PC-3 (cell line): ENCODE measurements at regions not wholly inside any gene's neighbourhood (a gene's known extent, or its start where the extent isn't known, plus 50 kb on each side); places are given as distances from the start of the nearest gene placed in this dataset.

ENCODE experiments used
- ATAC-seq: fragments of 200-7000 bp; cut with Tn5 transposase; 2 replicates; pipeline ENCODE4 v1.9.1; 2020; ENCODE audit warnings: mild to moderate bottlenecking, moderate library complexity
- BruUV-seq: library from RNA; stranded (reverse); fragments of 400-500 nt; replicated peaks from 2 replicates; lab custom pipeline; 2021; lab: Mats Ljungman, UMichigan
- CTCF ChIA-PET: fragments of 300-600 bp; sonication (Branson Sonifier 250); formaldehyde crosslinking; loops from one replicate; lab custom pipeline; 2022; ENCODE audit warnings: antibody characterized with exemption; lab: Charles Lee
- POLR2A ChIA-PET: fragments of 300-600 bp; sonication (Branson Sonifier 250); formaldehyde crosslinking; loops from one replicate; lab custom pipeline; 2022; ENCODE audit warnings: antibody characterized with exemption; ENCODE audit not compliant: unreplicated experiment; lab: Charles Lee
- DNase-seq: peaks from one replicate; pipeline ENCODE4 v3.0.0-alpha.2; 2015
- H2AFZ ChIP-seq: fragments of 300-600 bp; sonication (generic); 2 replicates; pipeline ENCODE4 v1.6.0; 2016; ENCODE audit warnings: antibody characterized with exemption, low read length
- H3F3A ChIP-seq: fragments of 300-600 bp; sonication (generic); one replicate; pipeline ENCODE4 v1.6.0; 2017; ENCODE audit warnings: antibody characterized with exemption, low read length, control low read depth, mild to moderate bottlenecking; ENCODE audit not compliant: unreplicated experiment
- H3K27ac ChIP-seq: fragments of 300-600 bp; sonication (generic); 2 replicates; pipeline ENCODE4 v1.5.1; 2016; ENCODE audit warnings: mild to moderate bottlenecking, low read length
- H3K27me3 ChIP-seq: fragments of 300-600 bp; sonication (generic); 2 replicates; pipeline ENCODE4 v1.6.1; 2016; ENCODE audit warnings: low read length, mixed read lengths
- H3K36me3 ChIP-seq: fragments of 300-600 bp; sonication (generic); 2 replicates; pipeline ENCODE4 v1.6.1; 2016; ENCODE audit warnings: low read depth, mixed run types, low read length, mixed read lengths
- H3K4me1 ChIP-seq: fragments of 300-600 bp; sonication (generic); 2 replicates; pipeline ENCODE4 v1.5.1; 2016; ENCODE audit warnings: low read length; ENCODE audit not compliant: insufficient read depth
- H3K4me2 ChIP-seq: fragments of 300-600 bp; sonication (generic); 2 replicates; pipeline ENCODE4 v1.6.0; 2016; ENCODE audit warnings: low read length
- H3K4me3 ChIP-seq: fragments of 300-600 bp; sonication (generic); 2 replicates; pipeline ENCODE4 v1.5.1; 2016; ENCODE audit warnings: mild to moderate bottlenecking, low read length, mixed read lengths
- H3K79me2 ChIP-seq: fragments of 300-600 bp; sonication (generic); 2 replicates; pipeline ENCODE4 v1.6.1; 2017; ENCODE audit warnings: low read length, mixed read lengths
- H3K9ac ChIP-seq: fragments of 300-600 bp; sonication (generic); 2 replicates; pipeline ENCODE4 v1.6.0; 2016; ENCODE audit warnings: mild to moderate bottlenecking, low read length
- H3K9me2 ChIP-seq: fragments of 300-600 bp; sonication (generic); replicated peaks from 2 replicates; pipeline ENCODE4 v1.6.1; 2016; ENCODE audit warnings: mixed run types, low read length, mixed read lengths
- H3K9me3 ChIP-seq: fragments of 300-600 bp; sonication (generic); 2 replicates; pipeline ENCODE4 v1.6.1; 2016; ENCODE audit warnings: low read length, mixed read lengths
- H4K20me1 ChIP-seq: fragments of 300-600 bp; sonication (generic); 2 replicates; pipeline ENCODE4 v1.6.1; 2016; ENCODE audit warnings: low read length, mixed read lengths
- EZH2 ChIP-seq: fragments of 300-600 bp; sonication (generic); IDR thresholded peaks from one replicate; pipeline ENCODE4 v1.6.1; 2017; ENCODE audit warnings: antibody characterized with exemption, mild to moderate bottlenecking, low read length; ENCODE audit not compliant: unreplicated experiment
- EZH2phosphoT487 ChIP-seq: fragments of 300-600 bp; sonication (generic); IDR thresholded peaks from 2 replicates; pipeline ENCODE4 v1.6.1; 2018; ENCODE audit warnings: mild to moderate bottlenecking, antibody characterized with exemption, low read length, borderline replicate concordance
- intact Hi-C: fragments of 100-400 bp; cut with micrococcal nuclease; formaldehyde crosslinking; loops from 2 replicates; pipeline ENCODE4 v1.9.0; 2023
- TF ChIP-seq, protein P1 (sequence below): fragments of 300-600 bp; sonication (generic); conservative IDR thresholded peaks from 2 replicates; pipeline ENCODE4 v1.5.1; 2017; ENCODE audit warnings: antibody characterized with exemption, low read depth, mild to moderate bottlenecking, low read length

DNA sequence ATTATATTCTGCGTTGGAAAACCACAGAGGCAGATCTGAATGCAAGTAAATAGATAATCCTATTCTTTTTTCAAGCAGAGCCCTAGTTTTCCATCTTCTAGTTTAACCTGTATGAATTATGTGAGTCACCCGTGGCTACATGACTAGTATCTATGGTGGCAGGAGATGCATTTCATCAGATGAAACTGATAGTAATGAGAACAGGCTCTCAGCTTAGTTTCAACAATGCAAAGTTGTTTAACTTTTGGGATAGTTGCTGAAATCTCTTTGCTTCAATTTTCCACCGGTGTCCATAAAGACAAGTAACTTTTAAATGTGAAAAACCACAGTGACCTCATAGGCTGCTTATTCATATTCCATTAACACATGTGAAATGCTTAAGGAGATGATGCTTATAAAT lies 1317.4 kb upstream of the TENM3 start:
- no TSS peak for BruUV-seq
- no peak for ATAC-seq
- no peaks in the 10 kb centered on the region for H3K9me2 ChIP-seq
- H3K4me3 ChIP-seq, result no peak overlapping the region
- DNase-seq, result peak; percentile 65
- ChIA-PET CTCF (no interaction called here), POLR2A (no interaction called here)
- no peaks in the 10 kb centered on the region for H3K27me3 ChIP-seq
- no peak overlapping the region for H2AFZ ChIP-seq
- no peaks in the 10 kb centered on the region for H4K20me1 ChIP-seq
- intact Hi-C loops, result no loop called here
- H3K79me2 ChIP-seq, result no peaks in the 10 kb centered on the region
- no peaks in the 10 kb centered on the region for H3F3A ChIP-seq
- peak overlapping the region; percentile 26; the same call in 1 of the 2 replicates for H3K9ac ChIP-seq
- H3K27ac ChIP-seq, result peak overlapping the region; percentile 82
- no peak for TF ChIP-seq EZH2phosphoT487
- TF ChIP-seq EZH2, result no peak
- TF ChIP-seq, protein P1, sequence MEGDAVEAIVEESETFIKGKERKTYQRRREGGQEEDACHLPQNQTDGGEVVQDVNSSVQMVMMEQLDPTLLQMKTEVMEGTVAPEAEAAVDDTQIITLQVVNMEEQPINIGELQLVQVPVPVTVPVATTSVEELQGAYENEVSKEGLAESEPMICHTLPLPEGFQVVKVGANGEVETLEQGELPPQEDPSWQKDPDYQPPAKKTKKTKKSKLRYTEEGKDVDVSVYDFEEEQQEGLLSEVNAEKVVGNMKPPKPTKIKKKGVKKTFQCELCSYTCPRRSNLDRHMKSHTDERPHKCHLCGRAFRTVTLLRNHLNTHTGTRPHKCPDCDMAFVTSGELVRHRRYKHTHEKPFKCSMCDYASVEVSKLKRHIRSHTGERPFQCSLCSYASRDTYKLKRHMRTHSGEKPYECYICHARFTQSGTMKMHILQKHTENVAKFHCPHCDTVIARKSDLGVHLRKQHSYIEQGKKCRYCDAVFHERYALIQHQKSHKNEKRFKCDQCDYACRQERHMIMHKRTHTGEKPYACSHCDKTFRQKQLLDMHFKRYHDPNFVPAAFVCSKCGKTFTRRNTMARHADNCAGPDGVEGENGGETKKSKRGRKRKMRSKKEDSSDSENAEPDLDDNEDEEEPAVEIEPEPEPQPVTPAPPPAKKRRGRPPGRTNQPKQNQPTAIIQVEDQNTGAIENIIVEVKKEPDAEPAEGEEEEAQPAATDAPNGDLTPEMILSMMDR, result no peak
- H3K4me1 ChIP-seq, result peaks cover 11% of the 10 kb centered on the region; the same call in 1 of the 2 replicates
- H3K4me2 ChIP-seq, result peak overlapping the region; percentile 26; the same call in 1 of the 2 replicates
- no peaks in the 10 kb centered on the region for H3K9me3 ChIP-seq
- no peaks in the 10 kb centered on the region for H3K36me3 ChIP-seq

DNA sequence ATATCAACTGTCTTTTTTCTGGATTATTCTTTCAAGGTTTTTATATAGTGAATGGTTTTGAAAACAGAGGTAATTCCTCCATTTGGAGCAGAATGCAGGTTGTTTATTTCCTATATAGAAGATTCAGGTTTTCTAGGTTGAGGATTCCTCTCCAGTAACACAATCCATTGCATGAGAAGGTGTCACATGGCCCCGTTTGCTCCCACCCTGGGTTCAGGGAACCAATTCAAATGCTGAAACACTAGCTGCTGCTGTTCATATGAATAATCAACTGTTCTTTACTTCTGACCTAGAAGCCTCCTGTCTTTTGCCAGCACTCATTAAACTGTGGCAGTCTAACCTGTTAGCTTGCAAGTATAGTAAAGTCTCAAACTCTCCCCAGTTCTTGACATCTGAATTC lies 1316.9 kb upstream of the TENM3 start:
- H2AFZ ChIP-seq, result no peak overlapping the region
- H3K79me2 ChIP-seq, result no peaks in the 10 kb centered on the region
- H3K9ac ChIP-seq, result peak overlapping the region; percentile 26; the same call in 1 of the 2 replicates
- H3K4me3 ChIP-seq, result no peak overlapping the region
- H3F3A ChIP-seq, result no peaks in the 10 kb centered on the region
- H3K27ac ChIP-seq, result peak overlapping the region; percentile 82
- CTCF ChIA-PET, result no interaction called here
- no peaks in the 10 kb centered on the region for H3K9me3 ChIP-seq
- no peaks in the 10 kb centered on the region for H3K36me3 ChIP-seq
- H3K4me2 ChIP-seq, result peak overlapping the region; percentile 26; the same call in 1 of the 2 replicates
- intact Hi-C loops, result no loop called here
- no peaks in the 10 kb centered on the region for H3K27me3 ChIP-seq
- H3K4me1 ChIP-seq, result peaks cover 11% of the 10 kb centered on the region; the same call in 1 of the 2 replicates
- peak; percentile 32 for DNase-seq
- BruUV-seq, result no TSS peak
- no peak for ATAC-seq
- TF ChIP-seq EZH2phosphoT487 (no peak), EZH2 (no peak)
- TF ChIP-seq, protein P1, result no peak
- no peaks in the 10 kb centered on the region for H3K9me2 ChIP-seq
- H4K20me1 ChIP-seq, result no peaks in the 10 kb centered on the region
- POLR2A ChIA-PET, result no interaction called here

DNA sequence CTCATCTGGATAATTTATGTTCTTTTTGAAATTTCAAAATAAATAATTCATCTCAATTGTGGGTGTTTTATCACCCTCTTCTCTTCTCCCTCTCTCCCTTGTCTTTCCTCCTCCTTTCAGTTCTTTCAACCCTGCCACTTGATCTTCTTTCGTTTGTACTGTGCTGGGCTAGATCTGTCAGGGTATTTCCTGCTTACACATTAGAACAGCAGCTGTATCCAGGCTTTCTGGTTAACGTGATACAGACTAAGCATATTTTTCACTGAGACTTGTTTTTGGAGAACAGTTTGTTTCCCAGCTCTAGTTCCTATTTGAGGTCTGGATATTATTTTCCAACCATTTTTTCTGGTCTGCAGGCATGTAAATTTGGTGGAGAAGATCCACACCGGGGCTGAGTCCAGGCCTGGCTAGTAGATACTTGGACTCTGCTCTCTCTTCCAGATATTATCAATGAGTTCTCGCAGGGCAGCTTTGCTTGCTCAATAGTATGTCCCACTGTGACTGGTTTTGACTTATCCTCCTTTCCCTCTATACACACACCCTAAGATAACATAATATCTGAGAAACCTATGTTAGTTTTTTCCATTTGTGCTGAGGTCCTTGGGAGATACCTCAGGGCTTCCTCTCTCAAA lies 1310.7 kb upstream of the TENM3 start:
- CTCF ChIA-PET, result no interaction called here
- no peak overlapping the region; the same call in 1 of the 2 replicates for H3K27ac ChIP-seq
- H3F3A ChIP-seq, result no peaks in the 10 kb centered on the region
- H3K27me3 ChIP-seq, result no peaks in the 10 kb centered on the region
- no peaks in the 10 kb centered on the region for H3K9me2 ChIP-seq
- no peak for ATAC-seq
- peaks cover 13% of the 10 kb centered on the region for H3K4me1 ChIP-seq
- H3K36me3 ChIP-seq, result no peaks in the 10 kb centered on the region
- no peak overlapping the region for H2AFZ ChIP-seq
- H4K20me1 ChIP-seq, result no peaks in the 10 kb centered on the region
- intact Hi-C loops, result no loop called here
- TF ChIP-seq EZH2phosphoT487 (no peak), EZH2 (no peak)
- TF ChIP-seq, protein P1, result no peak
- H3K4me2 ChIP-seq, result no peak overlapping the region
- no peak for DNase-seq
- BruUV-seq, result no TSS peak
- H3K9me3 ChIP-seq, result no peaks in the 10 kb centered on the region
- no peak overlapping the region for H3K4me3 ChIP-seq
- no peak overlapping the region for H3K9ac ChIP-seq
- POLR2A ChIA-PET, result no interaction called here
- H3K79me2 ChIP-seq, result no peaks in the 10 kb centered on the region
